GM21390 (cell line): ENCODE measurements at regions not wholly inside any gene's neighbourhood (a gene's known extent, or its start where the extent isn't known, plus 50 kb on each side); places are given as distances from the start of the nearest gene placed in this dataset.
A peak's percentile ranks its signal among the peaks of the same experiment; 100 is the strongest.

Experiments used
- ATAC-seq: cut with Tn5 transposase; IDR thresholded peaks from one replicate; pipeline ENCODE4 v1.9.1; 2021; ENCODE audit not compliant: unreplicated experiment

DNA sequence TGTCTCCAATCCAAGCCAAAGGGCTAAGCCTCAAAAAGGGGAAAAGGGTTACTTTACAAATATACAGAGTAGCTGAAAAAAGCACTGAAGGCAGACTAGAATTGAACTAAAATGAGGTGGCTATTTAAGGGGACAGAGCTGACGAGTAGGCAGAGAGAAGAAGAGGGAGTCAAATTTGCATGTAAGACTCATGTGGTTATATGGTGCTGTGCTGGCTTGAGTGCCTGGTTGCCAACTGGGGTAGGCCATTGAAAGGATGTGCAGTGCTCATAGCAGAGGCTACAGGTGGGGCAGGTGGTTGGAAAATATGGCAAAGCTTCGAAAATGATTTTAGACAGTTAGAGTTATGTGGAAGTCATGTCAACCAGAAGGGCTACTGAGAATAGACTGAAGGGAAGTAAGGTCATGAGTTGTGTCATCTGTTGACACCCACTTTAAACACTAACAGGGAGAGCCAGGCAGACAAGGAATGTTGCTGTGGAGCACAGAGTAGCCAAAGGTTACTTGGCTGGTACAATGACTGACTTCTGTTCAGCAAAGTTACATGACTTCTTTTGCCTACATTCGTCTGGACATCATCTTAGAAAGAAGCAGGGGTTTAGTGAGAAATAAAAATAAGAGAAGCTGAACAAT lies 1210.4 kb downstream of the ADGRL3 start:
- ATAC-seq, result no peak

DNA sequence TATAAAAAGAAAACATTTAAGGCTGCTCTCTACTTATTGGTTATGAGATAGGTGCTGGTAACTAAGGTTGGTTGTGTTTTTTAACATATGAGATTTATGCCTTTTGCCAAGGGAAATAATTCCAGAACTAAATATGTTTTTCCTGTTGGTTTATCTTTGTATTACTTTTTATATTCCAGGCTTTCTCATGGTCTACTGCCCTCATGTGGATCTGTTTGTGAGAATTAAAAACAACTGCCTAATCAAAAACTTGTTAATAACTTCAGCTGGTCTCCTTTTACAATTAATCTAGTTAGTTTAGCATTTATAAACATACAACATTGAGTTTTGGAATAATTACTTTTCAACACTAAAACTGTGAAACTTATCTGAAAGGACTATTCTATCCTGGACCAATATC lies 1208.3 kb downstream of the ADGRL3 start:
- ATAC-seq, result no peak

DNA sequence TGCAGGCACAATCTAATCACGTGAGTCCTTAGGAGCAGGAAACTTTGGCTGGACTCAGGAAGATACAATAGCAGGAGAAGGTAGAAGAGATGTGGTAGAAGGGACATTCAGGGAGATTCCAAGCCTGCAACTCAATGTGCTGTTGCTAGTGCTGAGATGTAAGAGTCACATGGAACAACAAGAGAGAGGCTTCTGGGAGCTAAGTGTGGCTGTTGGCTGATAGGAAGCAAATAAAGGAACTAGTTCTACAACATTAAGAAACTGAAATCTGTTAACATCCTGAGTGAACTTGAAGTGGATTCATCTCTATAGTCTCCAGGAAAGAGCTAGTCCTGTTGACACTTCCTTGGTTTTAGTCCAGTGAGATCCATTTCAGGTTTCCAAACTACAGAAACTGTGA lies 1207.4 kb downstream of the ADGRL3 start:
- no peak for ATAC-seq

GRCh38 chr4:62402088-62402806 lies 1202.1 kb downstream of the ADGRL3 start:
- no peak for ATAC-seq

- ATAC-seq, result peak; percentile 75
Measured at GRCh38 chr4:62399242-62399641, 1199.1 kb downstream of the ADGRL3 start.

DNA sequence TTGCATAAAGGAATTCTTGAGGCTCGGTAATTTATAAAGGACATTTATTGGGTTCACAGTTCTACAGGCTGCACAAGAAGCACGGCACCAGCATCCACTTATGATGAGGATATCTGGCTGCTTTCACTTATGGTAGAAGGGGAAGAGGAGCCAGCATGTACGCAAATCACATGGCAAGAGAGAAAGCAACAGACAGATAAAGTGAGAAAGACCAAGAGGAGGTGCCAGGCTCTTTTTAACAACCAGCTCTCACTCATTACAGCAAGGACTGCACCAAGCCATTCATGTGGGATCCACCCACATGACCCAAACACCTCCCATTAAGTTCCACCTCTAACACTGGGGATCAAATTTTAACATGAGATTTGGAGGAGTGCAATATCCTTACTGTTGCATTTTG lies 1198.2 kb downstream of the ADGRL3 start:
- ATAC-seq, result no peak

- no peak for ATAC-seq
Measured at GRCh38 chr4:62394766-62395165, 1194.6 kb downstream of the ADGRL3 start.

- ATAC-seq, result no peak
Measured at GRCh38 chr4:62387808-62388207, 1187.7 kb downstream of the ADGRL3 start.

DNA sequence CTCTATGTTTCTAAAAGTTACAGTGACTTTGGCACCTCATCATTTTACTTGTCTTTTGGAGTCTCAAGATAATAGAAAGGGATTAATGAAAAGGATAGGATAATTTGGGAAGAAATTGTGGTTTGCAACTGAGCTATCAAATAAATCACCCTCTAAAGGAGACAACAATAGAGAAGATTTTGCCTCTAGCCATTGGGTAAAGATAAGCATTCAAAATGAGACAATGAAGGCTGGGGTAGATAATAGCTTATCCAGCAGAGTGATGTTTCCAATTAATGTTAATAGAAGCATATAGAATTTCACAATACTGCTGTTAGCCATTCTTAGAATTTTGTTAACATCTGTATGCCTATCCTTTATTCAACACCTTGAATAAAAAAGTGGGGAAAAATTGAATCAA lies 1177.6 kb downstream of the ADGRL3 start:
- ATAC-seq, result no peak

DNA sequence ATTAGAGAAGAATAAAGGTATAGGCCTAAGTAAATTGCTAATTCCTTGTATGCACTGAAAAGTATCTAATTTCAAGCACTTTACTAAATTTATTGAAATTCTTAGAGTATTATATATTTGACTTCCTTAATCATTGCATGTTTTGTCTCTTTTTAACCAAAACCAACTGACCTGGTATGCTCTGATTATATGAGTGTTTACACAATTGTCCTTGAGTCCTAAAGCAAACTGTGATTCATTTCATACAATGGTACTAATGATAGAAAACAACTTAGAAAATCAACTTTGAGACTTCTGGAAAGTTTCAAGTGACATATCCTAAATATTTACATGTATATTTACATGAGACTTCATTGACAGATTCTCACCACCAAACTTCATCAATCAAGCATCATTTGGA lies 1177.1 kb downstream of the ADGRL3 start:
- ATAC-seq, result no peak

GRCh38 chr4:62366939-62367338 lies 1166.8 kb downstream of the ADGRL3 start:
- no peak for ATAC-seq

GRCh38 chr4:62360156-62360545 lies 1160.0 kb downstream of the ADGRL3 start:
- ATAC-seq, result no peak

- no peak for ATAC-seq
Measured at GRCh38 chr4:62359441-62360155, 1159.5 kb downstream of the ADGRL3 start.

DNA sequence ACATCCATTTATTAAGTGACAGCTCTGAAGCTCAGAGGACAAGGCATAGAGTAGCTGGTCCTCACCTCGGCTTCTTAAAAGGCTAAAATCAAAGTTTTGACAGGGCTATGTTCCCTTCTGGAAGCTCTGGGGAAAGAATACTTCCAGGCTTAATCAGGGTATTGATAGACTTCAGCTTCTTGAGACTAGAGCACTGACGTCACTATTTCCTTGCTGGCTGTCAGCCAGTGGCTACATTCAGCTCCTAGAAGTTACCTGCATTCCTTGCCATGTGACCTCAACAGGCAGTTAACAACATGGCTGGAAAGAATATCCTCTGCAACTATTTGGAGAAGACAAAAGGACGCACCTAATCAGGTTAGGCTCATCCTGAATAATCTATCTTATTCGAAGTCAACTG lies 1144.8 kb downstream of the ADGRL3 start:
- no peak for ATAC-seq

DNA sequence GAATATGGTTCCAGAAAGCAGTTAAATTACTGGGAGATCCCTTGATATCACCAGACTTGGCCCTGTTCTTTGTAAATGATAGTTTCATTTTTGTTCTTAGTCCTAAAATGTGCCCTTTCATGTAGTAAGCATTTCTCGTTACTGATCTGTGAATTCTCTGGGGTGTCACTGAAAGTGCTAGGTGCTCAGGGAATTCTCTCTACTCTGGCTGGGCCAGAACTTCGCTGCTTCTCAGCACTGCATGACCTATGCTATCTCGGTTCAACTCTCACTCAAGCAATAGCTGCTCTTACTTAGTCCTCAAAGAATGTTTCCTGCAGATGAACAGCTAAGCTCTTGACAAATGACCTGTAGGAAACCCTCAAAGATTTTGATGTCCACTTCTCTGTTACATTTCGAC lies 1144.3 kb downstream of the ADGRL3 start:
- no peak for ATAC-seq

- ATAC-seq, result no peak
Measured at GRCh38 chr4:62342346-62342745, 1142.2 kb downstream of the ADGRL3 start.

GRCh38 chr4:62328526-62328925 lies 1128.4 kb downstream of the ADGRL3 start:
- no peak for ATAC-seq

DNA sequence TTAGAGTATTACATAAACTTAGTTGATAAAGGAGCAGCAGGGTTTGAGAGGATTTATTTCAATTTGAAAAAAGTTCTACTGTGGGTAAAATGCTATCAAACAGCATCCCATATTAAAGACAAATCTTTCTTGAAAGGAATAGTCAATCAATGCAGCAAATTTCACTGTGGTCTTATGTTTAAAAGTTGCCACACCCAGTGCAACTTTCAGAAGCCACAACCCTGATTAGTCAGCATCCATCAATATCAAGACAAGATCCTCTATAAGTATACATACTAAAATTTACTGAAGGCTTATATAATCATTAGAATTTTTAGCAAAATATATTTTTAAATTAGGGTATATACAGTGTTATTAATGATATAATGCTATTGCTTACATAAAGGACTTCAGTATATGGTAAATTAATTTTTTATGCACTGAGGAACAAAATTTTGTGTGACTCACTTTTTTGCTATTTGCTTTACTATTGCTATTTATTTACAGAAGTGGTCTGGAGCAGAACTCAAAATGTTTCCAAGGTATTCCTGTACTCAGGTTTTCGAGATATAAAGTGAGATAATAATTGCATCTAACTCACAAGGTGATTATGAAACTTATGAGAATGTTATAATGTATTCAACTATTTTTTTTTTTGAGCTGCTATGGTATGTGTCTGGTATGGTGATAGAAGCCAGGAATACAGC lies 1127.6 kb downstream of the ADGRL3 start:
- no peak for ATAC-seq

- no peak for ATAC-seq
Measured at GRCh38 chr4:62324215-62324614, 1124.1 kb downstream of the ADGRL3 start.

GRCh38 chr4:62320612-62321011 lies 1120.5 kb downstream of the ADGRL3 start:
- no peak for ATAC-seq

DNA sequence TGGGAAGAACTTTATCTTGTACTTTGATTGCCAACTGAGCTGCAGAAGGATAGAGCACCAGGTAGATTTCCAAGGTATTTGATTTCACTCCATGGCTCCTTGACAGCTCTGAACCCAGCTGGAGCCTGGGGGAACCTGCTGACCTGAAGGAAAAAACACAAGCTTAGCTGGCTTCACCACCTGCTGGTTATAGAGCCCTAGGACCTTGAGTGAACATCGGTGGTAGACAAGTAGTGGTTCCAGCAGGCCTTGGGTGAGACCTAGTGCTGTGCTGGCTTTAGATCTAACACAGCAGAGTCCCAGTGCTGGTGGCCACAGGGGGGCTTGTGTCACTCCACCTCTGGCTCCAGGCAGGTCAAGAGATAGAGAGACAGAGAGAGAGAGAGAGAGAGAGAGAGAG lies 1102.6 kb downstream of the ADGRL3 start:
- no peak for ATAC-seq

- ATAC-seq, result no peak
Measured at GRCh38 chr4:62301500-62301899, 1101.4 kb downstream of the ADGRL3 start.
